K562 (cell line): ENCODE measurements at regions not wholly inside any gene's neighbourhood (a gene's known extent, or its start where the extent isn't known, plus 50 kb on each side); places are given as distances from the start of the nearest gene placed in this dataset.

ENCODE experiments used
- ATAC-seq: fragments of 200-7000 bp; cut with Tn5 transposase; 3 replicates; pipeline ENCODE4 v1.9.1; 2020; ENCODE audit warnings: moderate library complexity
- BruUV-seq: library from RNA; stranded (reverse); fragments of 400-500 nt; replicated peaks from 2 replicates; lab custom pipeline; 2021; lab: Mats Ljungman, UMichigan
- CTCF ChIA-PET: fragments of 300-600 bp; formaldehyde crosslinking; extraction: SDS; loops from one replicate; lab custom pipeline; 2021; ENCODE audit warnings: low intra/inter-chr PET ratio; lab: Yijun Ruan, JAX
- POLR2A ChIA-PET: fragments of 300-600, 350-650 bp; sonication (Branson Sonifier 250); formaldehyde crosslinking; extraction: SDS; loops from one replicate; lab custom pipeline; 2021; ENCODE audit warnings: antibody characterized with exemption, inconsistent platforms; lab: Yijun Ruan, JAX
- DNase-seq, 4 experiments: peaks; one replicate each; pipeline versions ENCODE4 v3.0.0 to v3.0.0-alpha.2; 2011 to 2018; ENCODE audit warnings: low spot score in 3 of 4, mixed read lengths in 3 of 4; ENCODE audit errors: extremely low read depth in 1 of 4
- FAIRE-seq: peaks from 2 replicates; lab custom pipeline; 2011; peaks lifted over from hg19 to GRCh38; lab: Jason Lieb, UNC
- H2AFZ ChIP-seq: 2 replicates; pipeline ENCODE4 v1.6.0; 2011; ENCODE audit warnings: low read depth, low read length, control low read depth, inconsistent platforms
- H3K27ac ChIP-seq: fragments of 200-600 bp; 3 replicates; pipeline ENCODE4 v1.8.0; 2011; ENCODE audit warnings: low read depth, mild to moderate bottlenecking, control low read depth, inconsistent platforms, low read length, moderate library complexity, mixed read lengths; ENCODE audit errors: extremely low read depth
- H3K27me3 ChIP-seq, 2 experiments: fragments of 300-600 bp in 1 of 2; 2 replicates in 1 of 2; 3 replicates in 1 of 2; pipeline versions ENCODE4 v1.6.0 to v1.8.0; 2011; ENCODE audit warnings: inconsistent platforms in 2 of 2, low read length in 2 of 2, mild to moderate bottlenecking in 1 of 2, mixed read lengths in 1 of 2, moderate library complexity in 1 of 2; ENCODE audit not compliant: control insufficient read depth in 2 of 2, insufficient read depth in 2 of 2
- H3K36me3 ChIP-seq: fragments of 300-600 bp; 3 replicates; pipeline ENCODE4 v1.8.0; 2011; ENCODE audit warnings: mild to moderate bottlenecking, low read length, inconsistent platforms; ENCODE audit not compliant: control insufficient read depth, insufficient read depth
- H3K4me1 ChIP-seq, 2 experiments: fragments of 200-600 bp in 1 of 2; replicated peaks in 1 of 2; 2 replicates in 1 of 2; 3 replicates in 1 of 2; pipeline versions ENCODE4 v1.5.1 to v1.8.0; 2011; ENCODE audit warnings: inconsistent platforms in 2 of 2, low read length in 2 of 2, mild to moderate bottlenecking in 1 of 2, mixed read lengths in 1 of 2, moderate library complexity in 1 of 2; ENCODE audit not compliant: control insufficient read depth in 2 of 2, insufficient read depth in 2 of 2
- H3K4me2 ChIP-seq: 2 replicates; pipeline ENCODE4 v1.6.1; 2011; ENCODE audit warnings: low read length, control low read depth, inconsistent platforms, mixed read lengths; ENCODE audit not compliant: insufficient read depth
- H3K4me3 ChIP-seq: fragments of 200-600 bp; sonication (generic), shearing (Covaris generic); 2 replicates; pipeline ENCODE4 v1.5.1; 2016; ENCODE audit warnings: control low read depth, inconsistent platforms
- H3K79me2 ChIP-seq: fragments of 200-600 bp; 3 replicates; pipeline ENCODE4 v1.8.0; 2011; ENCODE audit warnings: low read length, inconsistent platforms; ENCODE audit not compliant: control insufficient read depth, insufficient read depth
- H3K9ac ChIP-seq, 2 experiments: 2 replicates each; pipeline versions ENCODE4 v1.6.0 to v1.6.1; 2011; ENCODE audit warnings: low read depth in 2 of 2, low read length in 2 of 2, control low read depth in 1 of 2, inconsistent platforms in 1 of 2, mild to moderate bottlenecking in 1 of 2, mixed read lengths in 1 of 2; ENCODE audit not compliant: insufficient read depth in 1 of 2
- H3K9me1 ChIP-seq: one replicate; pipeline ENCODE4 v1.6.0; 2011; ENCODE audit warnings: inconsistent platforms, mild to moderate bottlenecking, low read length, moderate library complexity; ENCODE audit not compliant: control insufficient read depth, insufficient read depth
- H3K9me3 ChIP-seq: replicated peaks from 2 replicates; pipeline ENCODE4 v1.5.1; 2011; ENCODE audit warnings: low read depth, low read length, inconsistent platforms; ENCODE audit not compliant: control insufficient read depth, insufficient read depth
- H4K20me1 ChIP-seq: replicated peaks from 2 replicates; pipeline ENCODE4 v1.6.1; 2011; ENCODE audit warnings: low read length, inconsistent platforms, mixed read lengths; ENCODE audit not compliant: control insufficient read depth, insufficient read depth
- AFF1 ChIP-seq, 2 experiments: fragments of 450-650 bp; IDR thresholded peaks; 2 replicates each; pipeline ENCODE4 v1.6.1; 2018; ENCODE audit warnings: mild to moderate bottlenecking in 2 of 2, low read depth in 1 of 2; ENCODE audit not compliant: partially characterized antibody in 2 of 2
- E2F6 ChIP-seq, 2 experiments: IDR thresholded peaks; 2 replicates each; pipeline ENCODE4 v1.6.1; 2011; ENCODE audit warnings: borderline replicate concordance in 1 of 2, control low read depth in 1 of 2, low read depth in 1 of 2, low read length in 1 of 2, mild to moderate bottlenecking in 1 of 2, mixed read lengths in 1 of 2, moderate library complexity in 1 of 2; ENCODE audit not compliant: insufficient read depth in 1 of 2, insufficient read length in 1 of 2, poor library complexity in 1 of 2, severe bottlenecking in 1 of 2; ENCODE audit errors: extremely low read depth in 1 of 2
- ILF3 ChIP-seq: fragments of 450-650 bp; IDR thresholded peaks from 2 replicates; pipeline ENCODE4 v1.6.1; 2018; ENCODE audit warnings: antibody characterized with exemption, mild to moderate bottlenecking, moderate library complexity, borderline replicate concordance
- NELFE ChIP-seq: IDR thresholded peaks from 2 replicates; pipeline ENCODE4 v1.6.1; 2011; ENCODE audit warnings: mild to moderate bottlenecking; ENCODE audit not compliant: insufficient read depth, insufficient read length
- NUFIP1 ChIP-seq: fragments of 450-650 bp; IDR thresholded peaks from 2 replicates; pipeline ENCODE4 v1.6.1; 2018; ENCODE audit not compliant: partially characterized antibody
- POU5F1 ChIP-seq: fragments of 150-350 bp; IDR thresholded peaks from 2 replicates; pipeline ENCODE4 v1.6.1; 2014; ENCODE audit warnings: borderline replicate concordance, low read length, low read depth, mild to moderate bottlenecking; ENCODE audit not compliant: partially characterized antibody
- RCOR1 ChIP-seq, 2 experiments: IDR thresholded peaks; 2 replicates each; pipeline ENCODE4 v1.6.1; 2012; ENCODE audit warnings: low read depth in 2 of 2, low read length in 2 of 2, borderline replicate concordance in 1 of 2, improper control_type of control experiment in 1 of 2
- RHOXF2B ChIP-seq: fragments of 250-450 bp; sonication (Bioruptor Pico); conservative IDR thresholded peaks from 2 replicates; pipeline ENCODE4 v1.5.1; 2021
- ZFP30 ChIP-seq: fragments of 250-450 bp; sonication (Bioruptor Pico); IDR thresholded peaks from 2 replicates; pipeline ENCODE4 v1.8.0; 2022; ENCODE audit warnings: moderate library complexity, mild to moderate bottlenecking, inconsistent platforms, borderline replicate concordance
- ZNF586 ChIP-seq: fragments of 450-650 bp; formaldehyde crosslinking; conservative IDR thresholded peaks from 2 replicates; pipeline ENCODE4 v1.4.0; 2020; ENCODE audit warnings: mild to moderate bottlenecking, moderate library complexity
- in situ Hi-C: fragments of 300-500 bp; cut with MboI; formaldehyde crosslinking; loops from 4 replicates; pipeline ENCODE4 v1.15.0; 2018; ENCODE audit warnings: inconsistent platforms, mixed read lengths
- intact Hi-C: fragments of 100-400 bp; cut with micrococcal nuclease; formaldehyde crosslinking; loops from 2 replicates; pipeline ENCODE4 v1.14.2; 2022
- TF ChIP-seq, protein P1 (sequence below): IDR thresholded peaks from 3 replicates; pipeline ENCODE4 v1.6.1; 2011; ENCODE audit warnings: borderline replicate concordance, mild to moderate bottlenecking; ENCODE audit not compliant: insufficient read length, insufficient read depth

- TF ChIP-seq AFF1 (IDR thresholded peaks at IDR 0.05; ENCODE audit: low read depth in 1 of 2, partially characterized antibody in 2 of 2): no peak
- TF ChIP-seq RHOXF2B (CRISPR knock-in tag): no peak
- TF ChIP-seq ZFP30 (CRISPR knock-in tag): no peak
- no peak for TF ChIP-seq NELFE
- no peak for TF ChIP-seq POU5F1
These were observed 801.4 kb upstream of the MBL2 start (continued) for GRCh38 chr10:53574024-53574423.

DNA sequence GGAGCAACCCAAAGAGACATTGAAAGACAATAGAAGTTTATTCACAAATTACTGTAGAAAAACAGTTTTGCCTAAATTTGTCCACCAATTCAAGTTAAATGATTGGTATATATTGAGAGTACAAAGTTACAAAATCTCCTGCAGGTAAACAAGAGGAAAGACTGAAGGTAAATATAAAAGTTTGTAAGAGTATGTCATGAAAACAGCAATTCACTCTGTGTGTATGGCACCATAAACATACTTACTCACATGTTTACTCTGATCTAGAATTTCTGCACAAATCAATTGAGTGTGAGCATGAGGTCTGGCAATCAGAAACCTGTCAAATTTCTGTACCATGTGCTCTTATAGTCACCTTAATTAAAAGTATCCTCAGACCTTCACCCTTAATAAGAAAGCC lies 800.9 kb upstream of the MBL2 start:
- H2AFZ ChIP-seq: no peak overlapping the region
- in situ Hi-C loops (no loop called here), intact Hi-C loops (no loop called here)
- no peaks in the 10 kb centered on the region for H3K36me3 ChIP-seq
- H3K9me3 ChIP-seq: no peaks in the 10 kb centered on the region; the same call in 1 of the 2 replicates
- no peaks in the 10 kb centered on the region for H4K20me1 ChIP-seq
- FAIRE-seq: no peak
- no peaks in the 10 kb centered on the region for H3K9me1 ChIP-seq
- no peak overlapping the region for H3K9ac ChIP-seq
- ATAC-seq: no peak
- no peak overlapping the region for H3K4me2 ChIP-seq
- POLR2A ChIA-PET: no interaction called here
- TF ChIP-seq, protein P1, sequence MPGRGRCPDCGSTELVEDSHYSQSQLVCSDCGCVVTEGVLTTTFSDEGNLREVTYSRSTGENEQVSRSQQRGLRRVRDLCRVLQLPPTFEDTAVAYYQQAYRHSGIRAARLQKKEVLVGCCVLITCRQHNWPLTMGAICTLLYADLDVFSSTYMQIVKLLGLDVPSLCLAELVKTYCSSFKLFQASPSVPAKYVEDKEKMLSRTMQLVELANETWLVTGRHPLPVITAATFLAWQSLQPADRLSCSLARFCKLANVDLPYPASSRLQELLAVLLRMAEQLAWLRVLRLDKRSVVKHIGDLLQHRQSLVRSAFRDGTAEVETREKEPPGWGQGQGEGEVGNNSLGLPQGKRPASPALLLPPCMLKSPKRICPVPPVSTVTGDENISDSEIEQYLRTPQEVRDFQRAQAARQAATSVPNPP: no peak
- TF ChIP-seq E2F6 (IDR thresholded peaks at IDR 0.05; ENCODE audit: borderline replicate concordance in 1 of 2, extremely low read depth in 1 of 2, insufficient read depth in 1 of 2, insufficient read length in 1 of 2, low read depth in 1 of 2, low read length in 1 of 2, poor library complexity in 1 of 2, severe bottlenecking in 1 of 2): no peak
- no peak for TF ChIP-seq NUFIP1
- TF ChIP-seq ZFP30 (CRISPR knock-in tag): no peak
- TF ChIP-seq RCOR1 (IDR thresholded peaks at IDR 0.05; ENCODE audit: borderline replicate concordance in 1 of 2, low read depth in 2 of 2, low read length in 2 of 2): no peak
- TF ChIP-seq ZNF586 (CRISPR knock-in tag): no peak
- TF ChIP-seq ILF3: no peak
- no peak overlapping the region for H3K27ac ChIP-seq
- H3K4me3 ChIP-seq: no peak overlapping the region
- H3K4me1 ChIP-seq: no peaks in the 10 kb centered on the region
- H3K27me3 ChIP-seq: no peaks in the 10 kb centered on the region
- CTCF ChIA-PET: no interaction called here
- DNase-seq: no peak
- H3K79me2 ChIP-seq: no peaks in the 10 kb centered on the region
- BruUV-seq: no TSS peak
